H1 (cell line): ENCODE measurements at regions not wholly inside any gene's neighbourhood (a gene's known extent, or its start where the extent isn't known, plus 50 kb on each side); places are given as distances from the start of the nearest gene placed in this dataset.

Experiments
- CBX8 ChIP-seq: fragments of 300-800, 300-1000 bp; sonication (generic); IDR thresholded peaks from 2 replicates; pipeline ENCODE4 v1.7.1; 2016; ENCODE audit warnings: low read depth, low read length, borderline replicate concordance
- EP300 ChIP-seq, 2 experiments: IDR thresholded peaks; 1 replicate in 1 of 2; 2 replicates in 1 of 2; pipeline ENCODE4 v1.6.1; 2011 to 2012; ENCODE audit warnings: low read depth in 2 of 2, low read length in 2 of 2, mild to moderate bottlenecking in 2 of 2, borderline replicate concordance in 1 of 2, inconsistent platforms in 1 of 2, moderate library complexity in 1 of 2
- EZH2 ChIP-seq: fragments of 200-600 bp; sonication (generic); IDR thresholded peaks from 2 replicates; pipeline ENCODE4 v1.7.1; 2012; ENCODE audit warnings: low read depth, mild to moderate bottlenecking, moderate library complexity, low read length, inconsistent platforms; ENCODE audit not compliant: severe bottlenecking
- NANOG ChIP-seq: IDR thresholded peaks from 2 replicates; pipeline ENCODE4 v1.6.1; 2011; ENCODE audit warnings: low read length, low read depth, mild to moderate bottlenecking, inconsistent platforms; ENCODE audit not compliant: insufficient read depth, poor library complexity, severe bottlenecking
- POLR2A ChIP-seq, 2 experiments: IDR thresholded peaks; 1 replicate in 1 of 2; 2 replicates in 1 of 2; pipeline ENCODE4 v1.6.1; 2011; ENCODE audit warnings: low read depth in 2 of 2, low read length in 2 of 2, mild to moderate bottlenecking in 2 of 2; ENCODE audit errors: control extremely low read depth in 1 of 2
- POLR2AphosphoS5 ChIP-seq: IDR thresholded peaks from 2 replicates; pipeline ENCODE4 v1.6.1; 2011; ENCODE audit warnings: low read depth, low read length
- SAP30 ChIP-seq: fragments of 300-600 bp; sonication (generic); IDR thresholded peaks from 2 replicates; pipeline ENCODE4 v1.7.1; 2012; ENCODE audit warnings: low read length, moderate library complexity, mild to moderate bottlenecking, inconsistent platforms; ENCODE audit not compliant: insufficient read depth, insufficient replicate concordance
- SIN3A ChIP-seq, 2 experiments: IDR thresholded peaks in 1 of 2; conservative IDR thresholded peaks in 1 of 2; 2 replicates each; pipeline ENCODE4 v1.6.1; 2011 to 2012; ENCODE audit warnings: low read length in 2 of 2, improper control_type of control experiment in 1 of 2, low read depth in 1 of 2, mild to moderate bottlenecking in 1 of 2
- SP1 ChIP-seq: IDR thresholded peaks from 2 replicates; pipeline ENCODE4 v1.6.1; 2011; ENCODE audit warnings: low read depth, low read length
- TAF7 ChIP-seq: optimal IDR thresholded peaks from 2 replicates; pipeline ENCODE3; 2011; ENCODE audit warnings: low read depth, mild to moderate bottlenecking, inconsistent platforms, low read length, moderate library complexity, borderline replicate concordance
- TF ChIP-seq, protein P1 (sequence below), 3 experiments: IDR thresholded peaks; 1 replicate in 2 of 3; 2 replicates in 1 of 3; pipeline versions ENCODE4 v1.5.1 to v1.6.1; 2011; ENCODE audit warnings: low read length in 3 of 3, mild to moderate bottlenecking in 3 of 3, inconsistent platforms in 2 of 3, low read depth in 1 of 3, moderate library complexity in 1 of 3; ENCODE audit not compliant: insufficient read depth in 1 of 3; ENCODE audit errors: control extremely low read depth in 1 of 3
- TF ChIP-seq, protein P2 (sequence below): IDR thresholded peaks from 2 replicates; pipeline ENCODE4 v1.6.1; 2012; ENCODE audit warnings: inconsistent platforms

DNA sequence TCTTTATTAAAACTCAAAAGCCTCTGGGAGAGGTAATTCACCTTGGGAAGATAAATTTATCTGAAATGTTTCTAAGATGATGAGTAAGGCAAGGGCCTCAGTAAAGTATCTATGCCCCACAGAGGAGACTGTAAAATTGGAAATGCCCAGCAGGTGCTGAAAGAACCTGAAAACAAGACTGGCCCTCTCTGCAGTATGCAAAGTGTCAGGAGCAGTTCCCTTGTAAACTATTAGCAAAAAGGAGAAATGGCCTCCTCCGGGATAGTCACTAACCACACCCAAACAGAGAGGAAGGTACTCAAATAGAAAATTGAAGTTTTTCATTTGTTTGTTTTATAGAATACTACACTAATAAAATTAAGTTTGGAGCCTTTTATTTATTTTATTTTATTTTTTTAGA is 81.2 kb downstream of the FZD1 start:
- TF ChIP-seq POLR2AphosphoS5 = no peak
- no peak for TF ChIP-seq NANOG
- no peak for TF ChIP-seq SAP30
- TF ChIP-seq TAF7 = no peak
- TF ChIP-seq EZH2 = no peak
- TF ChIP-seq, protein P1, sequence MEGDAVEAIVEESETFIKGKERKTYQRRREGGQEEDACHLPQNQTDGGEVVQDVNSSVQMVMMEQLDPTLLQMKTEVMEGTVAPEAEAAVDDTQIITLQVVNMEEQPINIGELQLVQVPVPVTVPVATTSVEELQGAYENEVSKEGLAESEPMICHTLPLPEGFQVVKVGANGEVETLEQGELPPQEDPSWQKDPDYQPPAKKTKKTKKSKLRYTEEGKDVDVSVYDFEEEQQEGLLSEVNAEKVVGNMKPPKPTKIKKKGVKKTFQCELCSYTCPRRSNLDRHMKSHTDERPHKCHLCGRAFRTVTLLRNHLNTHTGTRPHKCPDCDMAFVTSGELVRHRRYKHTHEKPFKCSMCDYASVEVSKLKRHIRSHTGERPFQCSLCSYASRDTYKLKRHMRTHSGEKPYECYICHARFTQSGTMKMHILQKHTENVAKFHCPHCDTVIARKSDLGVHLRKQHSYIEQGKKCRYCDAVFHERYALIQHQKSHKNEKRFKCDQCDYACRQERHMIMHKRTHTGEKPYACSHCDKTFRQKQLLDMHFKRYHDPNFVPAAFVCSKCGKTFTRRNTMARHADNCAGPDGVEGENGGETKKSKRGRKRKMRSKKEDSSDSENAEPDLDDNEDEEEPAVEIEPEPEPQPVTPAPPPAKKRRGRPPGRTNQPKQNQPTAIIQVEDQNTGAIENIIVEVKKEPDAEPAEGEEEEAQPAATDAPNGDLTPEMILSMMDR (IDR thresholded peaks at IDR 0.05; ENCODE audit: control extremely low read depth in 1 of 3, insufficient read depth in 1 of 3, low read depth in 1 of 3, low read length in 3 of 3) = no peak
- TF ChIP-seq SIN3A (conservative IDR thresholded peaks at IDR 0.05 in 1 of 2, IDR thresholded peaks at IDR 0.05 in 1 of 2; ENCODE audit: low read depth in 1 of 2, low read length in 2 of 2) = no peak
- TF ChIP-seq EP300 (IDR thresholded peaks at IDR 0.05; ENCODE audit: borderline replicate concordance in 1 of 2, low read depth in 2 of 2, low read length in 2 of 2) = no peak
- TF ChIP-seq POLR2A (IDR thresholded peaks at IDR 0.05; ENCODE audit: control extremely low read depth in 1 of 2, low read depth in 2 of 2, low read length in 2 of 2) = no peak
- no peak for TF ChIP-seq CBX8
- TF ChIP-seq, protein P2, sequence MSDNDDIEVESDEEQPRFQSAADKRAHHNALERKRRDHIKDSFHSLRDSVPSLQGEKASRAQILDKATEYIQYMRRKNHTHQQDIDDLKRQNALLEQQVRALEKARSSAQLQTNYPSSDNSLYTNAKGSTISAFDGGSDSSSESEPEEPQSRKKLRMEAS = no peak
- no peak for TF ChIP-seq SP1
